SK-N-MC (cell line): ENCODE measurements at regions not wholly inside any gene's neighbourhood (a gene's known extent, or its start where the extent isn't known, plus 50 kb on each side); places are given as distances from the start of the nearest gene placed in this dataset.

ENCODE experiments used
- EZH2 ChIP-seq: fragments of 200-600 bp; sonication (generic); IDR thresholded peaks from one replicate; pipeline ENCODE4 v1.6.1; 2017; ENCODE audit warnings: antibody characterized with exemption
- FOXP2 ChIP-seq: optimal IDR thresholded peaks from 2 replicates; pipeline ENCODE3; 2011; ENCODE audit warnings: mild to moderate bottlenecking, moderate library complexity; ENCODE audit not compliant: insufficient read depth; ENCODE audit errors: extremely low read length, control extremely low read depth
- POLR2AphosphoS5 ChIP-seq: IDR thresholded peaks from 2 replicates; pipeline ENCODE4 v1.6.1; 2012; ENCODE audit warnings: mild to moderate bottlenecking, low read depth, low read length, borderline replicate concordance

GRCh38 chr6:48860175-48860574, 602.9 kb downstream of the MMUT start:
- TF ChIP-seq POLR2AphosphoS5 (no peak), EZH2 (no peak), FOXP2 (no peak)
